ENCODE measurements at regions not wholly inside any gene's neighbourhood (a gene's known extent, or its start where the extent isn't known, plus 50 kb on each side); places are given as distances from the start of the nearest gene placed in this dataset.

GRCh38 chr6:93954584-93954983, 535.2 kb upstream of the EPHA7 start:
- TF ChIP-seq POLR2AphosphoS5 (IDR thresholded peaks at IDR 0.05; ENCODE audit: low read depth, low read length) (no peak), CTCF (IDR thresholded peaks at IDR 0.05) (no peak), SIN3A (IDR thresholded peaks at IDR 0.05; ENCODE audit: borderline replicate concordance, insufficient read depth, low read depth, low read length) (no peak), REST (IDR thresholded peaks at IDR 0.05; ENCODE audit: insufficient read depth in 1 of 2, low read depth in 2 of 2, low read length in 1 of 2) (no peak), TCF7L2 (IDR thresholded peaks at IDR 0.05; ENCODE audit: low read depth, low read length) (no peak)
